ENCODE measurements at regions not wholly inside any gene's neighbourhood (a gene's known extent, or its start where the extent isn't known, plus 50 kb on each side); places are given as distances from the start of the nearest gene placed in this dataset.
"Not testable (repeated sequence)": the region's sequence is repeated elsewhere in the genome, so short reads cannot be mapped to it uniquely, and the experiment has no call there.

DNA sequence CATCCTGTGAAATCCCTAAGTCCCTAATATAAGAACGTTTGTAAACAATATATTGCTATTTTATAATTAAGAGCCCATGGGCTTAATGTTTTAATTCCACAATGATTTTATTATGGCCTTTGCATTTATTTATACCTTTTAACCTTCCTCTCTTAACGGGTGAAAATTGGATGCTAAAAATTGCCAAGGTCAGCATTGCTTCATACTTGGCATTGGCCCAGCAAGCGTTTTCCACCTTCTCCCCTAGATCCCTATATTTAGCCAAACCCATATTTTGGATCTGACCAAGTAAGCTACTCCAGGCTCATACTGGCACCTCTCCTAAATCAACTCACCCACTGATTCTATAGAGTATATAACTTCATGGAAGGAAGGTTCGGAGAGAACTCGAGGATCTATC lies 188.0 kb upstream of the NR2F2 start:
- no peak for DNase-seq (ENCODE audit: low spot score)

DNA sequence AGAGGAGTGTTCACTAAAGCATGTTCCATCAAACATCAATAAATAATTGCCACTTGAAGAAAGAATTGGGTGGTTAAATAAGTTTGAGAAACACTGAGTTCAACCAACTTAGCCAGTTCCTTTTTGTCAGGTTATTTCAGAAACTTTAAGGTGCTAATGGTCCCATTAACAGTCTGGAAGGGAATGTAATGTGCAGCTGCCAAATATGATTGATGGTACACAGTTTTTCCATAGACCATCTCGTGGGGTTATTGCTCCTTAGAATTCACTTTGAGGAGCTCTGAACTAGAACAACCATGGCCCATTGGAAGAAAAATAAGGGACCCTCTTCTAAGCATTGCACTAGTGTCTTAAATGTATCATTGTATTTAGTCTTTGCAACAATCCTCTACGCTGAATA lies 185.8 kb upstream of the NR2F2 start:
- no peak for DNase-seq (ENCODE audit: low spot score)

- DNase-seq (ENCODE audit: low spot score): no peak
Observed at GRCh38 chr15:96146726-96147125, 183.8 kb upstream of the NR2F2 start.

- DNase-seq (ENCODE audit: low spot score): no peak
Observed at GRCh38 chr15:96147267-96147666, 183.2 kb upstream of the NR2F2 start.

- no peak for DNase-seq (ENCODE audit: low spot score)
Observed at GRCh38 chr15:96150254-96150653, 180.2 kb upstream of the NR2F2 start.

- not testable (repeated sequence) for DNase-seq (ENCODE audit: low spot score)
Observed at GRCh38 chr15:96151749-96152148, 178.8 kb upstream of the NR2F2 start.

- DNase-seq (ENCODE audit: low spot score): no peak
Observed at GRCh38 chr15:96153929-96154328, 176.6 kb upstream of the NR2F2 start.

- no peak for DNase-seq (ENCODE audit: low spot score)
Observed at GRCh38 chr15:96158938-96159337, 171.6 kb upstream of the NR2F2 start.

DNA sequence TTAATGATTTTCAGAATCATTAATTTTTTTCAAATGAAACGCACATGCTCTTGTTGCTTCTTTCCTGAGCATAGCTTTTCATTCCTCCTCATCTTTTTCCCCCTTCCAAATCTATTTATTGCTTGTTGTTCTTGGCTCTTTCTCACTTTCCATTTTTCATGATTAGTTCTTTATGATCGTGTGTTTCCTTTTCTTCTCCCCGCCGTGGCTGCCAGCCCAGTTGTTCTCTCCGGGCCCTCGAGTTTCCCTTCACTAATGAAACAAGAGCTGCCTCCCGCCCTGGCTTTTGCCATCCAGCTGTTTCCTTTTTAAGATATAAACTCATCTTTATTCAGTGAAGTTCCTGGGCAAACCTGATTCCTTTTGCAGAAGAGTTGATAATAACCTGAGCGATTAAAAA lies 170.2 kb upstream of the NR2F2 start:
- DNase-seq (ENCODE audit: low spot score): no peak

DNA sequence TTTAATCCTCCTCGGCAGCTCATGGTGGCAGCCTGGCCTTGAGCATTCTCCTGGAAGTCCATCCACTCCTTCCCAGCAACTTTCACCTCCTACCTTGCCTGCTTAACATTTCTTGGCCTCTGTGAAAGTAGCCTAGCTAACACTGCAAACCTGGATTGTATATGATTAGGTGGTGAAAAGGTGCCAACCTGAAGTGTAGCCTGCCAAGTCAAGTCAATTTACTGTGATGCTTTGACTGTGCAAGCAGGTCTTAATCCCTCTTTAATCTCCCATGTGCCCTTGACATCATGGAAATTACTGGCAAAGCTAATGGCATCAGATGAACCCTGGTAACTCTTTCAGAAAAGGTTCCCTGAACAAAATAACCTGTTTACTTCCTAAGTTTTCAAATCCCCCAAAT lies 169.7 kb upstream of the NR2F2 start:
- DNase-seq (ENCODE audit: low spot score): no peak

- DNase-seq (ENCODE audit: low spot score): no peak
Observed at GRCh38 chr15:96162322-96162721, 168.2 kb upstream of the NR2F2 start.

GRCh38 chr15:96165081-96165480 lies 165.4 kb upstream of the NR2F2 start:
- no peak for DNase-seq (ENCODE audit: low spot score)

DNA sequence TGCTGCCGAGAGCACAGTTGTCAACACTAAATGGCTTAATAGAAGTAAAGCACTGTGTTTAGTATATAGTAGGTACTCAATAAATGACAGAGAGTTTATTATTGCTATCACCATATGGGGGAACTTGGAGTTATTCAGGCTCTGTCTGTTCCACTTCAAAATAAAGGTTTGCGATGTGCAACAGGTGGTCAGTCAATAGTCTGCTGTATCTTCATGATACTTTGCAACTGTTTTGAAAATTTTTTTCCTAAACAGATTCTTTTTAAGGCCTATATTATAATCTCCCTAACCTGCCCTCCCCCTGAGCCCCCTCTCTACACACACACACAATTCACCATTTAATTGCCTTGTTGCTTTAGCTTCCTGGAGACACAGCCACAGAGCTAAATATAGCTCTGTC lies 164.7 kb upstream of the NR2F2 start:
- DNase-seq (ENCODE audit: low spot score): no peak

GRCh38 chr15:96166223-96167200 lies 164.0 kb upstream of the NR2F2 start:
- DNase-seq (ENCODE audit: low spot score): no peak

DNA sequence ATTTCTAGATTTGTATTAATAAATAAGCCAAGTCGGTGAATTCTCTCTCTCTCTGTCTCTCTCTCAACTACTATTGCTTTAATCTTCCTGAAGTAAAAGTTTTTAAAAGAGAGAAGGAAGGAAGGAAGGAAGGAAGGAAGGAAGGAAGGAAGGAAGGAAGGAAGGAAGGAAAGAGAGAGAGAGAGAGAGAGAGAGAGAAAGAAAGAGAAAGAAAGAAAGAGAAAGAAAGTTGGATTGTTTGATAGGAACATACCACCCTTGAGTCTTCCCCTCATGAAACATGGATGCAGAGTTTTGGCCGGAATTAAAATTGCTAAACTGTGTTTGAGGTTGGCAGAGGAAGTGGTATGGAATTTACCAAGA lies 159.9 kb upstream of the NR2F2 start:
- not testable (repeated sequence) for DNase-seq (ENCODE audit: low spot score)

DNA sequence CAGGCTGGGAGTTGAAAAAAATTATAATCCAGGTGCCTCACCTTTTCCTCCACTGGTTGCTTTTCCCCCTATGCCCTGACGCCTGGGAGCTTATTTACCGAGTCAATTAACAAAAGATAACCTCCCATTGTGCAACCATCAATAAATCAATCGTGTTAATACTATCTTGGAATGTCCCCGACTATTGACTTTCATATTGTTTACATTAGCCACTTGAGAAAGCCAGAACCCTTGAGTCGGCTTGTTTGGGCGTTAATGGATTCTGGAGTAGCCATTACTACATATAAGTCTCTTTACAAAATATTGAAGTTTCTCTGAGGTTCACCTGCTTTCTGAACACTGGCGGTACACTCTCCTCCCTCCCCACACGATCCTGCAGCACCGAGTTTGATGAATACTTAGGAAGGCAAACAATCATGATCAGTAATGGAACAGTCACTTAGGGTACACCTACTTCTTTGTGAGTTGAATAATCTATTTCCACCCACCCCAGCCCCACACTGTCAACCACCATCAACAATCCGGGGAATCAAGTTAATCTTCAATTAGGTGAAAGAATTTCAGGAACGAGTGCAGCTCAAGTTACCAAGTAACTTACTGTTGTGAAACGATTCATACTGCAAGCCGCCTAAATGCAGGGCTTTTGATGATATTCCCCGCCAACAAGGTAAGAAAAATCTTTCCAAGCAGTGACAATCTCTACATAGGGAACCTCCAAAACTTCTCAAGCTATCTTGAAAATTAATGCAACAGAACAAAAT lies 159.3 kb upstream of the NR2F2 start:
- DNase-seq (ENCODE audit: low spot score): no peak

DNA sequence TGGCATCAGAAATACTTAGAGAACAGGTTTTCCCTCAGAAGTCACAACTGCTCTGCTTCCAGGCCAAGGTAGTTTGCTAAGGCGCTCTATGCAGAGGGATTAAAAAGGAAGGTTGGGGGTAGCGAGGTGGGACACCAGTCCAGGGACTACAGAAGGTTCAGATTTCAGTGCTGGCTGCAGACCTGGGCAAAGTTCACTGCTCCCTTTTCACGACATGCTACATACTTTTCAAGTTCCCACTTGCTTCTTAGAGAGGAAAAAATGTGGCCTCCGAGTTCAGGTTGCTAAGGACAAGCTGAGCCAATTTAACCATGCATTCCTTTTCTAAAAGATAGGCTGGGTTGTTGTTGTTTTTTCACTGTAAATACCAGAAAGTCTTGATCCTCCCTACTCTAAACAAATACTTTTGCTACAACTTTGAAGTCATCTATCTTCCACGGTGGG lies 158.6 kb upstream of the NR2F2 start:
- DNase-seq (ENCODE audit: low spot score): no peak

DNA sequence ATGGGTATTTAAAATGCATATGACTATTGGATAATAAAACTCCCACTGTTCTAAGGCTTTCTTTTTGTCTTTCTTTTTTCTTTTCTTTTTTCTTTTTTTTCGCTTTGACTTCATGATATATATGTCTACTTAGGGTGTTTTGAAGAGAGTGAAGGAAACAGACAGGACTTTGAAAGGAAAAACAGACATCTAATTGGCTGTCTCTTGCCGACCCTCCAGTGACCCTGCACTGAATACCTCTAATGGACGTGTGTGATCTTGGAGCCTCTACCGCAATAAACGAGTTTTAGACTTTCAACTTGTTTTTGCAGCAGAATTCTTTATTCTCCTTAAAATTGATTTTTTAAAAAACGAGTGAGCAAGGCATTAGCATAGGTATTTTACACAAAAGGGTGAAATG lies 158.1 kb upstream of the NR2F2 start:
- no peak for DNase-seq (ENCODE audit: low spot score)

DNA sequence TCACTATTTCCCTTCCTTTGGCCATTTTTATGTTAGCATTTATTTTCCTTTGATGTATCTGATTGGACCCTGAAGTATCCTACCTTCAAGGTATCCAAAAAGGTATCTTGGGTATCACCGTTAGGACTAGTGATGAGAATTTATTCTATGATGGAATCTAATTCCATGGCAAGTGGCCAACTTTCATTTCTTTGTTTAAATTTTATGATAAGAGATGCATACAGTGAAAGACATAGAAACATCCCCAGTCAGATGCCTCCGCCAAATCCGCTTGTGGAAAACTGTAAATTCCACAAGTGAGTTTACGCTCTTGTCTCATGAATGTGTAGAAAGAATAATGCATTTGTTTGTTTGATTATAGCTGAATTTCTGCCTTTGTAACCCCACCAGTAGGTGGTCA lies 153.7 kb upstream of the NR2F2 start:
- no peak for DNase-seq (ENCODE audit: low spot score)

DNA sequence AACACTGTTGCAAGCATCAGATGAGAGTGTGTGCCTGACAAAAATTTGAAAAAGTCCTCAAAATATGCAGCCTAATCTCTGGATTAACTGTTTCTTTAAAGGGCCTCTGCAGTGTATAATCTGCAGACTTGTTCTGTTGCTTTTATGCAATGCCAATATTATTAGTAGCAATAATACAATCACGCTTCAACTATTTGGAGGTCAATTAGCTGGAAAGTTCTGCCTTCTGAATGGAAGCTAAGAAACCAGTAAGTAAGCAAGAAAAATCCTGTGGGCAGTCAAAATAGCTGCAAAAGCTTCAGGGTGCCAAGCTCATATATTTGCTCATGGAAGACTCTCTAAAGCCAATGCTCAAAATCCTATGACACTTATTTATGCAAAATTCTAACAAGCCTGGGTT lies 153.2 kb upstream of the NR2F2 start:
- no peak for DNase-seq (ENCODE audit: low spot score)

- no peak for DNase-seq (ENCODE audit: low spot score)
Observed at GRCh38 chr15:96180087-96180748, 150.3 kb upstream of the NR2F2 start.

DNA sequence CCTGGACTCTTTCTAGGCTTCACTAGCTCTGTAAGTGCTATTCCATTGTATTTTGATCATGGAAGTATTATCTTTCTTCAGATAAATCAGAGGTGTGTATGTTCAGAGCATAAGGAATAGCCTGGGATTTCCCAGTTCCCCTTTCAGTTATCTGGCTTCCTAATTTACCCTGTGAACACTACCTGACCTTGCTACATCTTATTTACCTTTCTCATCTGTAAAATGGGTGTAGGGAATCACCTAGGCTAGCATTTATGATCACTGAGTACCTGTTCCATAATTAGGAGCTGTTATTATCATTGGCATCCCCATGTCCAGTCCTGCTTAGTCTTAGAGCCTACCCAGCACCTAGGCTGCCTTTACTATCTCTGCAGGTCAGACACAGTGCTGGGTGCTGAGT lies 149.3 kb upstream of the NR2F2 start:
- DNase-seq (ENCODE audit: low spot score): no peak

GRCh38 chr15:96181873-96182301 lies 148.6 kb upstream of the NR2F2 start:
- no peak for DNase-seq (ENCODE audit: low spot score)
